HepG2 (cell line): ENCODE measurements at regions not wholly inside any gene's neighbourhood (a gene's known extent, or its start where the extent isn't known, plus 50 kb on each side); places are given as distances from the start of the nearest gene placed in this dataset.

Experiments
- ATAC-seq: fragments of 200-7000 bp; cut with Tn5 transposase; 3 replicates; pipeline ENCODE4 v1.9.1; 2020; ENCODE audit warnings: mild to moderate bottlenecking, moderate library complexity
- BruUV-seq: library from RNA; stranded (reverse); fragments of 400-500 nt; replicated peaks from 2 replicates; lab custom pipeline; 2021; lab: Mats Ljungman, UMichigan
- CTCF ChIA-PET: fragments of 300-600 bp; formaldehyde crosslinking; extraction: SDS; loops from one replicate; lab custom pipeline; 2021; ENCODE audit warnings: low total read pairs, inconsistent platforms, low intra/inter-chr PET ratio; lab: Yijun Ruan, JAX
- POLR2A ChIA-PET: fragments of 350-600 bp; sonication (Branson Sonifier 250); formaldehyde crosslinking; loops from one replicate; lab custom pipeline; 2020; ENCODE audit warnings: antibody characterized with exemption, inconsistent platforms; lab: Yijun Ruan, JAX
- DNase-seq: peaks from one replicate; pipeline ENCODE4 v3.0.0-alpha.2; 2015; ENCODE audit warnings: low spot score
- FAIRE-seq: peaks from 3 replicates; lab custom pipeline; 2011; peaks lifted over from hg19 to GRCh38; lab: Jason Lieb, UNC
- H2AFZ ChIP-seq: one replicate; pipeline ENCODE4 v1.6.1; 2011; ENCODE audit warnings: low read length, inconsistent platforms
- H3K27ac ChIP-seq: fragments of 300-600 bp; 3 replicates; pipeline ENCODE4 v1.8.0; 2011; ENCODE audit warnings: mixed run types, mild to moderate bottlenecking, mixed read lengths, low read length, inconsistent platforms; ENCODE audit not compliant: insufficient read depth; ENCODE audit errors: extremely low read length
- H3K27me3 ChIP-seq, 2 experiments: fragments of 200-600 bp in 1 of 2; 2 replicates in 1 of 2; 3 replicates in 1 of 2; pipeline versions ENCODE4 v1.6.0 to v1.8.0; 2011; ENCODE audit warnings: low read length in 2 of 2, mild to moderate bottlenecking in 2 of 2, moderate library complexity in 2 of 2, inconsistent platforms in 1 of 2; ENCODE audit not compliant: insufficient read depth in 2 of 2, control insufficient read depth in 1 of 2
- H3K36me3 ChIP-seq, 2 experiments: fragments of 200-600 bp in 1 of 2; replicated peaks in 1 of 2; 2 replicates in 1 of 2; 3 replicates in 1 of 2; pipeline versions ENCODE4 v1.5.1 to v1.8.0; 2011; ENCODE audit warnings: low read length in 2 of 2, inconsistent platforms in 1 of 2; ENCODE audit not compliant: insufficient read depth in 2 of 2, control insufficient read depth in 1 of 2
- H3K4me1 ChIP-seq: 2 replicates; pipeline ENCODE4 v1.5.1; 2012; ENCODE audit warnings: low read length, inconsistent platforms; ENCODE audit not compliant: insufficient read depth
- H3K4me2 ChIP-seq: 2 replicates; pipeline ENCODE4 v1.6.0; 2011; ENCODE audit warnings: low read depth, low read length, inconsistent platforms
- H3K4me3 ChIP-seq, 3 experiments: fragments of 200-600 bp in 1 of 3; sonication (generic), shearing (Covaris generic) in 1 of 3; replicated peaks in 1 of 3; 2 replicates each; pipeline ENCODE4 v1.5.1; 2011 to 2016; ENCODE audit warnings: low read length in 3 of 3, inconsistent platforms in 2 of 3, low read depth in 2 of 3, mild to moderate bottlenecking in 2 of 3, control low read depth in 1 of 3, mixed read lengths in 1 of 3; ENCODE audit not compliant: insufficient read depth in 1 of 3
- H3K79me2 ChIP-seq: one replicate; pipeline ENCODE4 v1.6.1; 2011; ENCODE audit warnings: low read length, inconsistent platforms; ENCODE audit not compliant: insufficient read depth
- H3K9ac ChIP-seq: 2 replicates; pipeline ENCODE4 v1.6.0; 2011; ENCODE audit warnings: mild to moderate bottlenecking, low read depth, low read length, inconsistent platforms; ENCODE audit not compliant: insufficient read depth
- H3K9me3 ChIP-seq: 2 replicates; pipeline ENCODE4 v1.5.1; 2012; ENCODE audit warnings: mild to moderate bottlenecking, low read length
- H4K20me1 ChIP-seq: 2 replicates; pipeline ENCODE4 v1.6.0; 2011; ENCODE audit warnings: inconsistent platforms, mild to moderate bottlenecking, low read length, moderate library complexity; ENCODE audit not compliant: insufficient read depth
- AKAP8 ChIP-seq: sonication (generic); formaldehyde crosslinking; IDR thresholded peaks from 2 replicates; pipeline ENCODE4 v1.5.1; 2020; ENCODE audit warnings: mild to moderate bottlenecking, missing genetic modification reagents
- ARHGAP35 ChIP-seq: sonication (generic); formaldehyde crosslinking; IDR thresholded peaks from 2 replicates; pipeline ENCODE4 v1.9.0; 2022; ENCODE audit warnings: mild to moderate bottlenecking, inconsistent platforms, moderate library complexity, missing genetic modification reagents, borderline replicate concordance
- ATRX ChIP-seq: sonication (generic); formaldehyde crosslinking; IDR thresholded peaks from 2 replicates; pipeline ENCODE4 v1.4.0; 2020; ENCODE audit warnings: missing genetic modification reagents, borderline replicate concordance
- CC2D1A ChIP-seq: sonication (generic); formaldehyde crosslinking; IDR thresholded peaks from 2 replicates; pipeline ENCODE4 v1.8.1; 2023; ENCODE audit warnings: mild to moderate bottlenecking, missing genetic modification reagents
- MAF1 ChIP-seq: sonication (generic); formaldehyde crosslinking; IDR thresholded peaks from 2 replicates; pipeline ENCODE4 v1.5.0; 2020; ENCODE audit warnings: missing genetic modification reagents, borderline replicate concordance
- RERE ChIP-seq: IDR thresholded peaks from 2 replicates; pipeline ENCODE4 v1.6.1; 2016; ENCODE audit warnings: low read depth, missing genetic modification reagents, missing compliant biosample characterization
- RFX3 ChIP-seq: IDR thresholded peaks from 2 replicates; pipeline ENCODE4 v1.6.1; 2016; ENCODE audit warnings: missing biosample characterization, missing genetic modification reagents
- SNAI1 ChIP-seq: sonication (generic); formaldehyde crosslinking; IDR thresholded peaks from 2 replicates; pipeline ENCODE4 v1.5.0; 2020; ENCODE audit warnings: mild to moderate bottlenecking, missing genetic modification reagents, borderline replicate concordance
- XBP1 ChIP-seq: sonication (generic); formaldehyde crosslinking; IDR thresholded peaks from 2 replicates; pipeline ENCODE4 v1.5.0; 2020; ENCODE audit warnings: missing genetic modification reagents
- ZNF256 ChIP-seq: sonication (generic); formaldehyde crosslinking; conservative IDR thresholded peaks from 2 replicates; pipeline ENCODE4 v1.4.0; 2020; ENCODE audit warnings: missing genetic modification reagents
- ZNF800 ChIP-seq: sonication (generic); formaldehyde crosslinking; IDR thresholded peaks from 2 replicates; pipeline ENCODE4 v1.4.0; 2020; ENCODE audit warnings: missing genetic modification reagents
- WGBS: methylation state at CpG from one replicate; pipeline ENCODE4 v1.1.6; 2017; ENCODE audit warnings: low lambda C conversion rate; 5-methylcytosine and 5-hydroxymethylcytosine counted together
- in situ Hi-C: cut with HindIII; loops from 2 replicates; pipeline ENCODE4 v1.10.0; 2017; ENCODE audit warnings: low pct_unique_long_range_greater_than_20kb; ENCODE audit not compliant: extremely low pct_ligation_motif_present
- intact Hi-C: fragments of 100-400 bp; cut with micrococcal nuclease; formaldehyde crosslinking; loops from one replicate; pipeline ENCODE4 v1.10.0; 2022; ENCODE audit not compliant: unreplicated experiment
- TF ChIP-seq, protein P1 (sequence below): sonication (generic); formaldehyde crosslinking; IDR thresholded peaks from 2 replicates; pipeline ENCODE4 v1.5.0; 2020; ENCODE audit warnings: mild to moderate bottlenecking, low read depth, missing genetic modification reagents, borderline replicate concordance

DNA sequence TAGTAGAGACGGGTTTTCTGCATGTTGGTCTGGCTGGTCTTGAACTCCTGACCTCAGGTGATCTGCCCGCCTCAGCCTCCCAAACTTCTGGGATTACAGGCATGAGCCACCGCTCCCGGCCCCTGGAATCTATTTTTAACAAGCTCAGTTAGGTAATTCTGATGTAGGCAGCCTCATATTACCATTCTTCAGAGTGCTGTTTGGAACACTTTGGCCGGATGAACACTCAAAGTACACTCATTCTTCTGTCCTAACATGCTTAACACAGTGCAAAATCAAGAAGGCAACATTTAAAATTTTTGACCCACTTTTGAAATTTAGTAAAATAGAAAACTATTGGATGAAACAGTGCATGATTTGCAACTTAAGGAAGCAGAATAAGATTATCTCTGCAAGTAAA lies 586.7 kb upstream of the CHORDC1 start:
- BruUV-seq: no TSS peak
- H3K36me3 ChIP-seq: no peaks in the 10 kb centered on the region
- FAIRE-seq: no peak
- in situ Hi-C loops: no loop called here
- H2AFZ ChIP-seq: no peak overlapping the region
- ATAC-seq: no peak
- H3K4me2 ChIP-seq: no peak overlapping the region
- H4K20me1 ChIP-seq: no peaks in the 10 kb centered on the region
- ChIA-PET CTCF (no interaction called here), POLR2A (no interaction called here)
- no peaks in the 10 kb centered on the region for H3K27me3 ChIP-seq
- no peak for DNase-seq
- no peaks in the 10 kb centered on the region for H3K79me2 ChIP-seq
- no peak overlapping the region for H3K9ac ChIP-seq
- no peak overlapping the region for H3K4me3 ChIP-seq
- H3K9me3 ChIP-seq: peaks cover 4% of the 10 kb centered on the region; the same call in 1 of the 2 replicates
- intact Hi-C loops: no loop called here
- no peaks in the 10 kb centered on the region for H3K4me1 ChIP-seq
- TF ChIP-seq, protein P1, sequence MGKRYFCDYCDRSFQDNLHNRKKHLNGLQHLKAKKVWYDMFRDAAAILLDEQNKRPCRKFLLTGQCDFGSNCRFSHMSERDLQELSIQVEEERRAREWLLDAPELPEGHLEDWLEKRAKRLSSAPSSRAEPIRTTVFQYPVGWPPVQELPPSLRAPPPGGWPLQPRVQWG (CRISPR knock-in tag): no peak
- TF ChIP-seq RFX3 (no peak), AKAP8 (CRISPR knock-in tag) (no peak), MAF1 (CRISPR knock-in tag) (no peak), CC2D1A (no peak), XBP1 (CRISPR knock-in tag) (no peak), ZNF256 (CRISPR knock-in tag) (no peak)
- H3K27ac ChIP-seq: no peak overlapping the region
- 26% methylated on average over 5 of the region's 5 CpGs for WGBS

DNA sequence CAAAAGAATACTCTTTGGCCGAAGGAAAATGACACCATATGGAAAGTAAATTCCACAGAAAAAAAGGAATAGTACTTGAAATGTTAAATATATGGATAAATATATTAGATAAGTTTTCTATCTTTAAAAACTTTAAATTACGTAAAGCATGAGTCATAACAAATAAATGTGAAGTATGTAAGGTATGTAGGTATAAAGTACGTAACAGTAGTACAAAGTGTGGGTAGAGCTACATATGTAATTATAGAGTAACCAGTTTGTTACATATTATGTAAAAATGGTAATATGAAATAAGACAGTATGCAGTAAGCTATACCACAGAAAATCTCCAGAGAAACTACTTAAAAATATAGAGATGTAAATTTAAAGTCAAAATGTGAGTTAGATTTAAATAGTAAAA lies 582.3 kb upstream of the CHORDC1 start:
- TF ChIP-seq ARHGAP35 (no peak), RERE (CRISPR knock-in tag) (no peak), ATRX (CRISPR knock-in tag) (no peak), SNAI1 (CRISPR knock-in tag) (no peak), ZNF800 (CRISPR knock-in tag) (no peak)
- in situ Hi-C loops: no loop called here
- POLR2A ChIA-PET: no interaction called here

More for the DNA sequence above, 582.3 kb upstream of the CHORDC1 start:
- H4K20me1 ChIP-seq: no peaks in the 10 kb centered on the region
- no peak for FAIRE-seq
- BruUV-seq: no TSS peak
- no peak overlapping the region for H3K4me2 ChIP-seq
- ATAC-seq: no peak
- no peaks in the 10 kb centered on the region for H3K4me1 ChIP-seq
- no peaks in the 10 kb centered on the region for H3K27me3 ChIP-seq
- CTCF ChIA-PET: no interaction called here
- DNase-seq: peak; percentile 6
- no peaks in the 10 kb centered on the region for H3K79me2 ChIP-seq
- H3K9ac ChIP-seq: no peak overlapping the region
- no peaks in the 10 kb centered on the region for H3K36me3 ChIP-seq
- intact Hi-C loops: no loop called here
- H2AFZ ChIP-seq: no peak overlapping the region
- no peak overlapping the region for H3K4me3 ChIP-seq
- H3K27ac ChIP-seq: no peak overlapping the region
- 39% methylated on average over 3 of the region's 3 CpGs for WGBS
- no peaks in the 10 kb centered on the region for H3K9me3 ChIP-seq
